Caco-2 (cell line): ENCODE measurements at regions not wholly inside any gene's neighbourhood (a gene's known extent, or its start where the extent isn't known, plus 50 kb on each side); places are given as distances from the start of the nearest gene placed in this dataset.

ENCODE experiments used
- BruUV-seq: library from RNA; stranded (reverse); fragments of 400-500 nt; replicated peaks from 2 replicates; lab custom pipeline; 2021; lab: Mats Ljungman, UMichigan
- CTCF ChIA-PET: fragments of 300-600 bp; sonication (Branson Sonifier 250); formaldehyde crosslinking; loops from one replicate; lab custom pipeline; 2022; ENCODE audit warnings: antibody characterized with exemption; lab: Charles Lee
- POLR2A ChIA-PET: fragments of 300-600 bp; sonication (Branson Sonifier 250); formaldehyde crosslinking; loops from one replicate; lab custom pipeline; 2022; ENCODE audit warnings: antibody characterized with exemption; lab: Charles Lee
- DNase-seq, 2 experiments: peaks; one replicate each; pipeline versions ENCODE4 v3.0.0 to v3.0.0-alpha.2; 2020 to 2022
- H3K27me3 ChIP-seq: replicated peaks from 2 replicates; pipeline ENCODE4 v1.6.0; 2011; ENCODE audit warnings: low read length; ENCODE audit not compliant: control insufficient read depth, insufficient read depth
- H3K36me3 ChIP-seq: 2 replicates; pipeline ENCODE4 v1.5.1; 2011; ENCODE audit warnings: low read length; ENCODE audit not compliant: control insufficient read depth, insufficient read depth
- H3K4me1 ChIP-seq: fragments of 250-450 bp; sonication (Bioruptor Pico); 2 replicates; pipeline ENCODE4 v1.5.1; 2020; ENCODE audit warnings: mild to moderate bottlenecking
- H3K4me3 ChIP-seq: 2 replicates; pipeline ENCODE4 v1.5.1; 2011; ENCODE audit warnings: low read depth, mild to moderate bottlenecking, control low read depth, low read length
- H3K9me3 ChIP-seq: fragments of 250-450 bp; sonication (Bioruptor Pico); 2 replicates; pipeline ENCODE4 v1.5.1; 2020; ENCODE audit warnings: mild to moderate bottlenecking, moderate library complexity
- H3K27ac Mint-ChIP-seq: one replicate; pipeline ENCODE4 v1.8.0; 2022; ENCODE audit warnings: mixed read lengths; ENCODE audit not compliant: unreplicated experiment
- H3K27me3 Mint-ChIP-seq: one replicate; pipeline ENCODE4 v1.8.0; 2022; ENCODE audit warnings: mixed read lengths; ENCODE audit not compliant: insufficient read depth, unreplicated experiment
- H3K36me3 Mint-ChIP-seq: one replicate; pipeline ENCODE4 v1.8.0; 2022; ENCODE audit warnings: mild to moderate bottlenecking, mixed read lengths; ENCODE audit not compliant: insufficient read depth, unreplicated experiment
- H3K4me1 Mint-ChIP-seq: one replicate; pipeline ENCODE4 v1.8.0; 2022; ENCODE audit warnings: low read depth, mixed read lengths; ENCODE audit not compliant: unreplicated experiment
- H3K4me3 Mint-ChIP-seq: one replicate; pipeline ENCODE4 v1.8.0; 2022; ENCODE audit warnings: mild to moderate bottlenecking, moderate library complexity, mixed read lengths; ENCODE audit not compliant: unreplicated experiment
- H3K9me3 Mint-ChIP-seq: one replicate; pipeline ENCODE4 v1.8.0; 2022; ENCODE audit warnings: mixed read lengths; ENCODE audit not compliant: unreplicated experiment
- CTCF ChIP-seq, 2 experiments: fragments of 200-600 bp in 1 of 2; IDR thresholded peaks; 1 replicate in 1 of 2; 2 replicates in 1 of 2; pipeline versions ENCODE4 v1.5.1 to v1.8.0; 2011 to 2022; ENCODE audit warnings: antibody characterized with exemption in 1 of 2, control low read depth in 1 of 2, inconsistent platforms in 1 of 2, low read depth in 1 of 2, low read length in 1 of 2, mild to moderate bottlenecking in 1 of 2, moderate library complexity in 1 of 2; ENCODE audit not compliant: insufficient read depth in 1 of 2, severe bottlenecking in 1 of 2, unreplicated experiment in 1 of 2
- intact Hi-C: fragments of 100-400 bp; cut with micrococcal nuclease; formaldehyde crosslinking; loops from one replicate; pipeline ENCODE4 v1.10.0; 2022; ENCODE audit not compliant: unreplicated experiment

- intact Hi-C loops, result no loop called here
- Histone ChIP-seq H3K9me3 (no peaks in the 10 kb centered on the region), H3K4me1 (no peaks in the 10 kb centered on the region), H3K27me3 (no peaks in the 10 kb centered on the region), H3K36me3 (no peaks in the 10 kb centered on the region), H3K4me3 (no peak overlapping the region)
- Mint-ChIP-seq H3K27ac (no peak overlapping the region), H3K36me3 (no peaks in the 10 kb centered on the region), H3K4me1 (peaks cover 6% of the 10 kb centered on the region), H3K27me3 (peaks cover 11% of the 10 kb centered on the region), H3K4me3 (no peak overlapping the region), H3K9me3 (no peaks in the 10 kb centered on the region)
- TF ChIP-seq CTCF (IDR thresholded peaks at IDR 0.05; ENCODE audit: insufficient read depth in 1 of 2, low read depth in 1 of 2, low read length in 1 of 2, severe bottlenecking in 1 of 2, unreplicated experiment in 1 of 2), result no peak
- ChIA-PET CTCF (interaction anchor here (0.7 kb wide), 1 partner anchor 320 kb away, joined by 3 read pairs; no protein-coding TSS in a partner anchor), POLR2A (no interaction called here)
- DNase-seq, result no peak
- no TSS peak for BruUV-seq
Observed at GRCh38 chr6:119449331-119450156, 100.0 kb upstream of the MAN1A1 start.

DNA sequence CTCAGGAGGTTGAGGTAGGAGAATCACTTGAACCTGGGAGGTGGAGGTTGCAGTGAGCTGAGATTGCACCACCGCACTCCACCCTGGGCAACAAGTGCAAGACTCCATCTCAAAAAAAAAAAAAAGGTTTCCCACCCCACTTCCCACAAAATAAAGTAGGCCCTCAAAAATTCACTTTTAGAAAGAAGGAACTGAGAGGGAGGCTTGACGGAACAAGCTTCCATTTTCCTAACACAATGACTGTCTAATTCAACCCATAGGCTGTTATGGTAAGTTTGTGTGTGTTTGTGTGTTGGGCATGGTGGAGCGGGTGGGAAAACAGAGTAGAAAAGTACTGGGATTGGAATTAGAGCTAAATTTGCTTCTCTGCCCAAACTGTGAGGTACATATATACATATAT, 98.4 kb upstream of the MAN1A1 start:
- BruUV-seq, result no TSS peak
- TF ChIP-seq CTCF (IDR thresholded peaks at IDR 0.05; ENCODE audit: insufficient read depth in 1 of 2, low read depth in 1 of 2, low read length in 1 of 2, severe bottlenecking in 1 of 2, unreplicated experiment in 1 of 2), result no peak
- Mint-ChIP-seq H3K9me3 (no peaks in the 10 kb centered on the region), H3K4me3 (no peak overlapping the region), H3K4me1 (peaks cover 6% of the 10 kb centered on the region), H3K27ac (no peak overlapping the region), H3K36me3 (no peaks in the 10 kb centered on the region), H3K27me3 (peaks cover 8% of the 10 kb centered on the region)
- DNase-seq, result no peak
- H3K36me3 ChIP-seq, result no peaks in the 10 kb centered on the region
- CTCF ChIA-PET, result interaction anchor here (0.7 kb wide), 1 partner anchor 599 kb away, joined by 3 read pairs; no protein-coding TSS in a partner anchor
- no peaks in the 10 kb centered on the region for H3K4me1 ChIP-seq
- no peaks in the 10 kb centered on the region for H3K27me3 ChIP-seq
- intact Hi-C loops, result no loop called here
- H3K9me3 ChIP-seq, result no peaks in the 10 kb centered on the region
- POLR2A ChIA-PET, result no interaction called here
- H3K4me3 ChIP-seq, result no peak overlapping the region

DNA sequence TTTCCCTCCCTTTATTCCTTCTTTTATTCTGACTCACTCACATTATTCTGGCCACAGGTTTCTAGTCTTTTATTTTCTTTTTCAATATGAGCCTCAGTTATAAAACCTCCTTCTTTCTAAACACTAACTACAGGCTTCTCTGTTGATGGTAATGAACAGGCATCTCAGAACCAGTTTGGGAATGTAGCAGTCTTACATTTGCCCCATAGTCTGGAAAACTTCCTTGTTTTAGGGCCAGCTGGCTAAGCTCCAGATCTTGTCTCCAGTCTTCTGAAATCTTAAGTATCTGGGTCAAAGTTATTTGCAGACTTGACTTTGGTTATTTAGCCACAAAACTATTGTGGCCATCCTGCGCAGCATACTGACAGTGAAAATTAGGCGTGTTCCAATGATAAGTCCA, 97.0 kb upstream of the MAN1A1 start:
- no peaks in the 10 kb centered on the region for H3K36me3 ChIP-seq
- peaks cover 6% of the 10 kb centered on the region for H3K27me3 Mint-ChIP-seq
- no peak for DNase-seq
- no TSS peak for BruUV-seq
- intact Hi-C loops, result no loop called here
- H3K4me1 Mint-ChIP-seq, result peaks cover 6% of the 10 kb centered on the region
- H3K4me3 Mint-ChIP-seq, result no peak overlapping the region
- H3K9me3 Mint-ChIP-seq, result no peaks in the 10 kb centered on the region
- H3K9me3 ChIP-seq, result no peaks in the 10 kb centered on the region
- H3K36me3 Mint-ChIP-seq, result no peaks in the 10 kb centered on the region
- POLR2A ChIA-PET, result no interaction called here
- no peaks in the 10 kb centered on the region for H3K4me1 ChIP-seq
- H3K4me3 ChIP-seq, result no peak overlapping the region
- H3K27ac Mint-ChIP-seq, result no peak overlapping the region
- CTCF ChIA-PET, result no interaction called here
- H3K27me3 ChIP-seq, result no peaks in the 10 kb centered on the region
- no peak for TF ChIP-seq CTCF (IDR thresholded peaks at IDR 0.05; ENCODE audit: insufficient read depth in 1 of 2, low read depth in 1 of 2, low read length in 1 of 2, severe bottlenecking in 1 of 2, unreplicated experiment in 1 of 2)
